ENCODE measurements at regions not wholly inside any gene's neighbourhood (a gene's known extent, or its start where the extent isn't known, plus 50 kb on each side); places are given as distances from the start of the nearest gene placed in this dataset.
A peak's percentile ranks its signal among the peaks of the same experiment; 100 is the strongest.
"Not testable (repeated sequence)": the region's sequence is repeated elsewhere in the genome, so short reads cannot be mapped to it uniquely, and the experiment has no call there.

- no peak for DNase-seq (ENCODE audit: low spot score)
These were observed 54.3 kb downstream of the HAND2 start for GRCh38 chr4:173475751-173476150.

GRCh38 chr4:173469622-173470021 lies 60.4 kb downstream of the HAND2 start:
- DNase-seq (ENCODE audit: low spot score): no peak

GRCh38 chr4:173468314-173468713 lies 61.7 kb downstream of the HAND2 start:
- DNase-seq (ENCODE audit: low spot score): no peak

- DNase-seq (ENCODE audit: low spot score): no peak
These were observed 63.9 kb downstream of the HAND2 start for GRCh38 chr4:173466101-173466500.

GRCh38 chr4:173464481-173464880 lies 65.5 kb downstream of the HAND2 start:
- no peak for DNase-seq (ENCODE audit: low spot score)

GRCh38 chr4:173463816-173464215 lies 64.9 kb upstream of the SCRG1 start:
- no peak for DNase-seq (ENCODE audit: low spot score)

- DNase-seq (ENCODE audit: low spot score): peak; percentile 0
These were observed 62.3 kb upstream of the SCRG1 start for GRCh38 chr4:173461170-173461569.

- DNase-seq (ENCODE audit: low spot score): no peak
These were observed 60.9 kb upstream of the SCRG1 start for GRCh38 chr4:173459857-173460256.

- no peak for DNase-seq (ENCODE audit: low spot score)
These were observed 59.0 kb upstream of the SCRG1 start for GRCh38 chr4:173457893-173458292.

- DNase-seq (ENCODE audit: low spot score): not testable (repeated sequence)
These were observed 52.5 kb upstream of the SCRG1 start for GRCh38 chr4:173451435-173451834.

- DNase-seq (ENCODE audit: low spot score): no peak
These were observed 51.4 kb upstream of the SCRG1 start for GRCh38 chr4:173450281-173450680.

- no peak for DNase-seq (ENCODE audit: low spot score)
These were observed 50.4 kb upstream of the SCRG1 start for GRCh38 chr4:173449380-173449717.

- DNase-seq (ENCODE audit: low spot score): no peak
These were observed 49.9 kb upstream of the SCRG1 start for GRCh38 chr4:173448608-173449379.
